H9 (cell line): ENCODE measurements at regions not wholly inside any gene's neighbourhood (a gene's known extent, or its start where the extent isn't known, plus 50 kb on each side); places are given as distances from the start of the nearest gene placed in this dataset.

Experiments
- DNase-seq: peaks from one replicate; pipeline ENCODE4 v3.0.0-alpha.2; 2017
- H2AFZ ChIP-seq: one replicate; pipeline ENCODE4 v1.6.1; 2013; ENCODE audit warnings: mild to moderate bottlenecking, low read length, control low read depth, moderate library complexity
- H2AK5ac ChIP-seq: 2 replicates; pipeline ENCODE4 v1.6.1; 2013; ENCODE audit warnings: low read length, control low read depth, mixed read lengths; ENCODE audit not compliant: insufficient read length
- H2BK120ac ChIP-seq: one replicate; pipeline ENCODE4 v1.6.1; 2013; ENCODE audit warnings: low read depth, mild to moderate bottlenecking, low read length, control low read depth, inconsistent platforms; ENCODE audit not compliant: poor library complexity, severe bottlenecking
- H2BK12ac ChIP-seq: 2 replicates; pipeline ENCODE4 v1.6.1; 2013; ENCODE audit warnings: low read length, control low read depth, mixed read lengths, low read depth; ENCODE audit not compliant: insufficient read length
- H2BK15ac ChIP-seq: 2 replicates; pipeline ENCODE4 v1.6.1; 2013; ENCODE audit warnings: low read depth, low read length, control low read depth
- H2BK20ac ChIP-seq: one replicate; pipeline ENCODE4 v1.6.1; 2013; ENCODE audit warnings: low read depth, mild to moderate bottlenecking, low read length, control low read depth, inconsistent platforms; ENCODE audit not compliant: poor library complexity, severe bottlenecking
- H2BK5ac ChIP-seq: 2 replicates; pipeline ENCODE4 v1.6.1; 2013; ENCODE audit warnings: low read length, control low read depth, mixed read lengths; ENCODE audit not compliant: insufficient read length
- H3K14ac ChIP-seq: 2 replicates; pipeline ENCODE4 v1.6.1; 2013; ENCODE audit warnings: low read length, control low read depth; ENCODE audit not compliant: insufficient read depth
- H3K18ac ChIP-seq: 2 replicates; pipeline ENCODE4 v1.6.1; 2013; ENCODE audit warnings: low read depth, mild to moderate bottlenecking, mixed read lengths, low read length, control low read depth; ENCODE audit not compliant: insufficient read length
- H3K23ac ChIP-seq: 2 replicates; pipeline ENCODE4 v1.6.1; 2013; ENCODE audit warnings: low read length, control low read depth, mixed read lengths, low read depth; ENCODE audit not compliant: insufficient read length
- H3K23me2 ChIP-seq: 2 replicates; pipeline ENCODE4 v1.6.1; 2013; ENCODE audit warnings: low read depth, mild to moderate bottlenecking, mixed read lengths, low read length, control low read depth; ENCODE audit not compliant: insufficient read length, poor library complexity, severe bottlenecking
- H3K27ac ChIP-seq: 2 replicates; pipeline ENCODE4 v1.5.1; 2013; ENCODE audit warnings: low read length, control low read depth, mixed read lengths, low read depth; ENCODE audit not compliant: insufficient read length
- H3K27me3 ChIP-seq: 2 replicates; pipeline ENCODE4 v1.6.1; 2013; ENCODE audit warnings: low read length, control low read depth, inconsistent platforms; ENCODE audit not compliant: insufficient read depth
- H3K4ac ChIP-seq: 2 replicates; pipeline ENCODE4 v1.6.1; 2013; ENCODE audit warnings: low read depth, mild to moderate bottlenecking, control low read depth, inconsistent platforms, low read length, moderate library complexity
- H3K4me1 ChIP-seq: 2 replicates; pipeline ENCODE4 v1.6.1; 2013; ENCODE audit warnings: low read length, control low read depth, inconsistent platforms; ENCODE audit not compliant: insufficient read depth
- H3K4me2 ChIP-seq: 2 replicates; pipeline ENCODE4 v1.6.1; 2013; ENCODE audit warnings: low read length, control low read depth, mixed read lengths; ENCODE audit not compliant: insufficient read length, insufficient read depth
- H3K56ac ChIP-seq: 2 replicates; pipeline ENCODE4 v1.6.1; 2013; ENCODE audit warnings: low read depth, mild to moderate bottlenecking, mixed read lengths, low read length, control low read depth; ENCODE audit not compliant: insufficient read length
- H3K79me1 ChIP-seq: 2 replicates; pipeline ENCODE4 v1.6.1; 2013; ENCODE audit warnings: low read depth, mild to moderate bottlenecking, moderate library complexity, low read length, control low read depth, inconsistent platforms; ENCODE audit not compliant: insufficient read depth, poor library complexity, severe bottlenecking
- H3K79me2 ChIP-seq: 2 replicates; pipeline ENCODE4 v1.6.1; 2013; ENCODE audit warnings: low read length, control low read depth, inconsistent platforms; ENCODE audit not compliant: insufficient read depth
- H3K9ac ChIP-seq: 2 replicates; pipeline ENCODE4 v1.6.1; 2013; ENCODE audit warnings: low read length, control low read depth, mixed read lengths; ENCODE audit not compliant: insufficient read length; ENCODE audit errors: extremely low read depth
- H3K9me3 ChIP-seq: one replicate; pipeline ENCODE4 v1.6.1; 2013; ENCODE audit warnings: low read depth, low read length, inconsistent platforms; ENCODE audit not compliant: control insufficient read depth
- H3T11ph ChIP-seq: one replicate; pipeline ENCODE4 v1.6.1; 2013; ENCODE audit warnings: mild to moderate bottlenecking, low read length, control low read depth, inconsistent platforms
- H4K20me1 ChIP-seq: one replicate; pipeline ENCODE4 v1.6.1; 2013; ENCODE audit not compliant: control insufficient read depth, insufficient read length, insufficient read depth
- H4K5ac ChIP-seq: 2 replicates; pipeline ENCODE4 v1.6.1; 2013; ENCODE audit warnings: low read depth, mild to moderate bottlenecking, mixed read lengths, low read length, control low read depth; ENCODE audit not compliant: insufficient read length
- H4K8ac ChIP-seq: replicated peaks from 2 replicates; pipeline ENCODE4 v1.6.1; 2013; ENCODE audit warnings: low read length, control low read depth, mixed read lengths, low read depth; ENCODE audit not compliant: insufficient read length
- H4K91ac ChIP-seq: 2 replicates; pipeline ENCODE4 v1.6.1; 2013; ENCODE audit warnings: low read depth, mild to moderate bottlenecking, moderate library complexity, mixed read lengths, low read length, control low read depth; ENCODE audit not compliant: insufficient read length
- H3K27ac Mint-ChIP-seq, 3 experiments: 2 replicates in 2 of 3; 3 replicates in 1 of 3; pipeline ENCODE4 v1.8.0; 2020 to 2021; ENCODE audit warnings: mixed read lengths in 3 of 3, mild to moderate bottlenecking in 1 of 3, moderate library complexity in 1 of 3
- H3K27me3 Mint-ChIP-seq: 2 replicates; pipeline ENCODE4 v1.8.0; 2021; ENCODE audit warnings: low read depth, mild to moderate bottlenecking, moderate library complexity, mixed read lengths
- H3K36me3 Mint-ChIP-seq, 3 experiments: 2 replicates in 2 of 3; 3 replicates in 1 of 3; pipeline ENCODE4 v1.8.0; 2020 to 2021; ENCODE audit warnings: low read depth in 3 of 3, mixed read lengths in 3 of 3; ENCODE audit not compliant: insufficient read depth in 1 of 3
- H3K4me1 Mint-ChIP-seq, 2 experiments: 2 replicates each; pipeline ENCODE4 v1.8.0; 2020; ENCODE audit warnings: mixed read lengths in 2 of 2
- H3K4me3 Mint-ChIP-seq, 2 experiments: 2 replicates in 1 of 2; 3 replicates in 1 of 2; pipeline ENCODE4 v1.8.0; 2020 to 2021; ENCODE audit warnings: mild to moderate bottlenecking in 2 of 2, mixed read lengths in 2 of 2, moderate library complexity in 1 of 2
- H3K9me3 Mint-ChIP-seq, 2 experiments: 2 replicates in 1 of 2; 3 replicates in 1 of 2; pipeline ENCODE4 v1.8.0; 2020; ENCODE audit warnings: mild to moderate bottlenecking in 2 of 2, mixed read lengths in 2 of 2, moderate library complexity in 1 of 2
- WGBS: extraction: QIAGEN DNeasy Blood & Tissue Kit; methylation state at CpG from one replicate; pipeline ENCODE4 v1.1.7; 2013; ENCODE audit warnings: missing lambda C conversion rate, low lambda C conversion rate, mixed read lengths; ENCODE audit not compliant: insufficient read length; ENCODE audit errors: extremely low coverage; 5-methylcytosine and 5-hydroxymethylcytosine counted together
- TF ChIP-seq, protein P1 (sequence below): fragments of 200-600 bp; sonication (generic); conservative IDR thresholded peaks from 3 replicates; pipeline ENCODE4 v1.8.0; 2021; ENCODE audit warnings: antibody characterized with exemption, mild to moderate bottlenecking

DNA sequence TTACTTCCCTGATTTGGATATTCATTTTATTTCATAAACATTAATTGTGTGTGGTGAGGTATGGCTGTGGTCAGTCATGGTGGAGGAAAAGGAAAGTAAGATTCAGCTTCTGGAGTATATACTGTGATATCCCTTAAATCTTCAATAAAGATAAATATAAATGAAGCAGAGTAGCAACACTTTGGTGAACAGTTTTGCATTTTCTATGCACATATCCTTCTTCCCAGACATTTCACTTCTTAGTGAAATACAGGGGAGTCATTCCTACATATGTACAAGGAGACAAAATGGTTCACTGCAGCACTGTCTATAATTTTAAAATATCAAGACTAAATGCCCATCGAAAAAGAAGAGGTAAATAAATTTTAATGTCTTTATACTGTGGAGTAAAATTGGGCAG, 61.3 kb downstream of the DISP1 start:
- no peak overlapping the region for H4K91ac ChIP-seq
- no peak overlapping the region for H2BK15ac ChIP-seq
- H3K18ac ChIP-seq, result no peak overlapping the region
- H3T11ph ChIP-seq, result no peak overlapping the region
- no CpG with 5 or more reads among the region's 1 CpG for WGBS
- H3K27me3 ChIP-seq, result no peaks in the 10 kb centered on the region
- no peaks in the 10 kb centered on the region for H3K9me3 ChIP-seq
- no peak overlapping the region for H3K27ac ChIP-seq
- no peaks in the 10 kb centered on the region for H3K79me1 ChIP-seq
- H3K56ac ChIP-seq, result no peak overlapping the region
- no peak overlapping the region for H3K23ac ChIP-seq
- no peak overlapping the region for H2BK12ac ChIP-seq
- H3K4ac ChIP-seq, result no peak overlapping the region
- no peak overlapping the region for H2AFZ ChIP-seq
- H3K23me2 ChIP-seq, result no peaks in the 10 kb centered on the region
- no peaks in the 10 kb centered on the region for H3K4me1 ChIP-seq
- Mint-ChIP-seq H3K9me3 (no peaks in the 10 kb centered on the region; a peak in 1 of 5 replicates), H3K36me3 (peaks cover 0 to 3% (median 1%) of the 10 kb centered on the region in 3 experiments; a peak in 3 of 7 replicates), H3K27ac (no peak overlapping the region), H3K4me3 (no peak overlapping the region), H3K4me1 (peaks cover 6 to 10% of the 10 kb centered on the region in 2 experiments), H3K27me3 (no peaks in the 10 kb centered on the region; the same call in 1 of the 2 replicates)
- H3K4me2 ChIP-seq, result no peak overlapping the region
- DNase-seq, result no peak
- H4K20me1 ChIP-seq, result no peaks in the 10 kb centered on the region
- no peak overlapping the region for H3K14ac ChIP-seq
- H3K79me2 ChIP-seq, result no peaks in the 10 kb centered on the region
- H4K8ac ChIP-seq, result no peak overlapping the region
- no peak overlapping the region for H3K9ac ChIP-seq
- no peak overlapping the region for H2AK5ac ChIP-seq
- H2BK20ac ChIP-seq, result no peak overlapping the region
- H2BK120ac ChIP-seq, result no peak overlapping the region
- TF ChIP-seq, protein P1, sequence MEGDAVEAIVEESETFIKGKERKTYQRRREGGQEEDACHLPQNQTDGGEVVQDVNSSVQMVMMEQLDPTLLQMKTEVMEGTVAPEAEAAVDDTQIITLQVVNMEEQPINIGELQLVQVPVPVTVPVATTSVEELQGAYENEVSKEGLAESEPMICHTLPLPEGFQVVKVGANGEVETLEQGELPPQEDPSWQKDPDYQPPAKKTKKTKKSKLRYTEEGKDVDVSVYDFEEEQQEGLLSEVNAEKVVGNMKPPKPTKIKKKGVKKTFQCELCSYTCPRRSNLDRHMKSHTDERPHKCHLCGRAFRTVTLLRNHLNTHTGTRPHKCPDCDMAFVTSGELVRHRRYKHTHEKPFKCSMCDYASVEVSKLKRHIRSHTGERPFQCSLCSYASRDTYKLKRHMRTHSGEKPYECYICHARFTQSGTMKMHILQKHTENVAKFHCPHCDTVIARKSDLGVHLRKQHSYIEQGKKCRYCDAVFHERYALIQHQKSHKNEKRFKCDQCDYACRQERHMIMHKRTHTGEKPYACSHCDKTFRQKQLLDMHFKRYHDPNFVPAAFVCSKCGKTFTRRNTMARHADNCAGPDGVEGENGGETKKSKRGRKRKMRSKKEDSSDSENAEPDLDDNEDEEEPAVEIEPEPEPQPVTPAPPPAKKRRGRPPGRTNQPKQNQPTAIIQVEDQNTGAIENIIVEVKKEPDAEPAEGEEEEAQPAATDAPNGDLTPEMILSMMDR, result no peak
- H2BK5ac ChIP-seq, result no peak overlapping the region
- no peak overlapping the region for H4K5ac ChIP-seq
